GM23338 (cell line): ENCODE measurements at regions not wholly inside any gene's neighbourhood (a gene's known extent, or its start where the extent isn't known, plus 50 kb on each side); places are given as distances from the start of the nearest gene placed in this dataset.

Source experiments
- ATAC-seq: fragments of 200-7000 bp; cut with Tn5 transposase; 3 replicates; pipeline ENCODE4 v1.9.1; 2020
- DNase-seq: peaks from one replicate; pipeline ENCODE4 v3.0.0-alpha.2; 2015; ENCODE audit warnings: low spot score
- H2AFZ ChIP-seq: fragments of 200-600 bp; sonication (generic); 2 replicates; pipeline ENCODE4 v1.8.0; 2016; ENCODE audit warnings: antibody characterized with exemption, mild to moderate bottlenecking, moderate library complexity
- H3F3A ChIP-seq: fragments of 200-600 bp; sonication (generic); replicated peaks from 2 replicates; pipeline ENCODE4 v1.8.0; 2017; ENCODE audit warnings: antibody characterized with exemption, mixed run types, low read depth
- H3K27ac ChIP-seq: fragments of 200-600 bp; sonication (generic); 2 replicates; pipeline ENCODE4 v1.6.1; 2016; ENCODE audit warnings: low read depth
- H3K27me3 ChIP-seq: fragments of 200-600 bp; sonication (generic); 2 replicates; pipeline ENCODE4 v1.8.0; 2016; ENCODE audit warnings: mild to moderate bottlenecking, mixed run types, moderate library complexity; ENCODE audit not compliant: insufficient read depth
- H3K36me3 ChIP-seq: fragments of 200-600 bp; sonication (generic); 2 replicates; pipeline ENCODE4 v1.8.0; 2016; ENCODE audit warnings: mild to moderate bottlenecking; ENCODE audit not compliant: insufficient read depth
- H3K4me1 ChIP-seq: fragments of 200-600 bp; sonication (generic); 2 replicates; pipeline ENCODE4 v1.8.0; 2016; ENCODE audit warnings: mild to moderate bottlenecking, moderate library complexity; ENCODE audit not compliant: insufficient read depth
- H3K4me2 ChIP-seq: fragments of 200-600 bp; sonication (generic); 2 replicates; pipeline ENCODE4 v1.7.1; 2017; ENCODE audit warnings: mixed run types
- H3K4me3 ChIP-seq: fragments of 200-600 bp; sonication (generic); 2 replicates; pipeline ENCODE4 v1.6.1; 2016; ENCODE audit warnings: mixed run types
- H3K79me2 ChIP-seq: fragments of 200-600 bp; sonication (generic); replicated peaks from 2 replicates; pipeline ENCODE4 v1.8.0; 2017; ENCODE audit warnings: mild to moderate bottlenecking; ENCODE audit not compliant: insufficient read depth
- H3K9me2 ChIP-seq: fragments of 200-600 bp; sonication (generic); 2 replicates; pipeline ENCODE4 v1.8.0; 2017; ENCODE audit not compliant: insufficient read depth
- H4K20me1 ChIP-seq: fragments of 200-600 bp; sonication (generic); replicated peaks from 2 replicates; pipeline ENCODE4 v1.8.0; 2017; ENCODE audit warnings: mild to moderate bottlenecking; ENCODE audit not compliant: insufficient read depth
- H3K27ac Mint-ChIP-seq: 2 replicates; pipeline ENCODE4 v1.8.0; 2020; ENCODE audit warnings: inconsistent platforms, mild to moderate bottlenecking, moderate library complexity, mixed read lengths
- H3K27me3 Mint-ChIP-seq: 3 replicates; pipeline ENCODE4 v1.8.0; 2022; ENCODE audit warnings: low read depth, mild to moderate bottlenecking, moderate library complexity, mixed read lengths, inconsistent platforms; ENCODE audit not compliant: insufficient read depth, poor library complexity
- H3K36me3 Mint-ChIP-seq: 3 replicates; pipeline ENCODE4 v1.8.0; 2021; ENCODE audit warnings: low read depth, mild to moderate bottlenecking, inconsistent platforms, moderate library complexity, mixed read lengths
- H3K4me1 Mint-ChIP-seq: 3 replicates; pipeline ENCODE4 v1.8.0; 2020; ENCODE audit warnings: mild to moderate bottlenecking, inconsistent platforms, mixed read lengths
- H3K4me3 Mint-ChIP-seq: 3 replicates; pipeline ENCODE4 v1.8.0; 2021; ENCODE audit warnings: moderate library complexity, mild to moderate bottlenecking, inconsistent platforms, mixed read lengths
- H3K9me3 Mint-ChIP-seq: 3 replicates; pipeline ENCODE4 v1.8.0; 2020; ENCODE audit warnings: moderate library complexity, mild to moderate bottlenecking, inconsistent platforms, mixed read lengths
- CTCF ChIP-seq, 2 experiments: fragments of 200-600 bp in 1 of 2; sonication (generic) in 1 of 2; conservative IDR thresholded peaks; 2 replicates each; pipeline versions ENCODE4 v1.5.1 to v1.6.1; 2016 to 2017; ENCODE audit warnings: antibody characterized with exemption in 2 of 2, low read depth in 2 of 2, mild to moderate bottlenecking in 2 of 2, moderate library complexity in 1 of 2
- STAT1 ChIP-seq: IDR thresholded peaks from one replicate; pipeline ENCODE4 v1.6.1; 2016; ENCODE audit warnings: antibody characterized with exemption; ENCODE audit not compliant: unreplicated experiment
- ZNF114 ChIP-seq: fragments of 250-450 bp; sonication (Bioruptor Pico); IDR thresholded peaks from 2 replicates; pipeline ENCODE4 v1.5.0; 2020; ENCODE audit warnings: mild to moderate bottlenecking, moderate library complexity
- ZNF462 ChIP-seq: fragments of 250-450 bp; sonication (Bioruptor Pico); IDR thresholded peaks from 2 replicates; pipeline ENCODE4 v1.5.0; 2020; ENCODE audit warnings: mild to moderate bottlenecking, moderate library complexity

- Histone ChIP-seq H3K27ac (no peak overlapping the region), H3K79me2 (no peaks in the 10 kb centered on the region), H3K4me3 (no peak overlapping the region), H2AFZ (no peak overlapping the region), H3K36me3 (no peaks in the 10 kb centered on the region), H3F3A (no peaks in the 10 kb centered on the region), H3K27me3 (no peaks in the 10 kb centered on the region), H3K4me1 (no peaks in the 10 kb centered on the region), H3K9me2 (no peaks in the 10 kb centered on the region), H4K20me1 (no peaks in the 10 kb centered on the region), H3K4me2 (no peak overlapping the region)
- H3K4me3 Mint-ChIP-seq, result no peak overlapping the region
- peaks cover 8% of the 10 kb centered on the region; the same call in 2 of the 3 replicates for H3K9me3 Mint-ChIP-seq
- H3K27ac Mint-ChIP-seq, result no peak overlapping the region
- DNase-seq (no peak), ATAC-seq (no peak)
- no peaks in the 10 kb centered on the region for H3K27me3 Mint-ChIP-seq
- no peaks in the 10 kb centered on the region for H3K4me1 Mint-ChIP-seq
- no peaks in the 10 kb centered on the region; the same call in 2 of the 3 replicates for H3K36me3 Mint-ChIP-seq
- TF ChIP-seq STAT1, result no peak
- no peak for TF ChIP-seq CTCF (conservative IDR thresholded peaks at IDR 0.05; ENCODE audit: low read depth in 2 of 2)
Measured at GRCh38 chr1:95733031-95733430, 499.0 kb downstream of the RWDD3 start.

GRCh38 chr1:95733671-95734070 is 499.7 kb downstream of the RWDD3 start:
- Mint-ChIP-seq H3K27ac (no peak overlapping the region), H3K9me3 (peaks cover 12% of the 10 kb centered on the region; the same call in 2 of the 3 replicates), H3K27me3 (no peaks in the 10 kb centered on the region), H3K4me3 (no peak overlapping the region), H3K36me3 (peaks cover 3% of the 10 kb centered on the region; the same call in 1 of the 3 replicates), H3K4me1 (no peaks in the 10 kb centered on the region)
- Histone ChIP-seq H4K20me1 (no peaks in the 10 kb centered on the region), H3K36me3 (no peaks in the 10 kb centered on the region), H3K9me2 (no peaks in the 10 kb centered on the region), H3K27ac (no peak overlapping the region), H3K4me3 (no peak overlapping the region), H3F3A (no peaks in the 10 kb centered on the region), H3K4me2 (no peak overlapping the region), H3K79me2 (no peaks in the 10 kb centered on the region), H2AFZ (no peak overlapping the region), H3K27me3 (no peaks in the 10 kb centered on the region), H3K4me1 (no peaks in the 10 kb centered on the region)
- no peak for TF ChIP-seq ZNF114 (CRISPR knock-in tag)
- no peak for TF ChIP-seq ZNF462
- ATAC-seq (no peak), DNase-seq (no peak)
